K562 (cell line): ENCODE measurements at regions not wholly inside any gene's neighbourhood (a gene's known extent, or its start where the extent isn't known, plus 50 kb on each side); places are given as distances from the start of the nearest gene placed in this dataset.

Source experiments
- ATAC-seq: fragments of 200-7000 bp; cut with Tn5 transposase; 3 replicates; pipeline ENCODE4 v1.9.1; 2020; ENCODE audit warnings: moderate library complexity
- BruUV-seq: library from RNA; stranded (reverse); fragments of 400-500 nt; replicated peaks from 2 replicates; lab custom pipeline; 2021; lab: Mats Ljungman, UMichigan
- CTCF ChIA-PET: fragments of 300-600 bp; formaldehyde crosslinking; extraction: SDS; loops from one replicate; lab custom pipeline; 2021; ENCODE audit warnings: low intra/inter-chr PET ratio; lab: Yijun Ruan, JAX
- POLR2A ChIA-PET: fragments of 300-600, 350-650 bp; sonication (Branson Sonifier 250); formaldehyde crosslinking; extraction: SDS; loops from one replicate; lab custom pipeline; 2021; ENCODE audit warnings: antibody characterized with exemption, inconsistent platforms; lab: Yijun Ruan, JAX
- DNase-seq, 4 experiments: peaks; one replicate each; pipeline versions ENCODE4 v3.0.0 to v3.0.0-alpha.2; 2011 to 2018; ENCODE audit warnings: low spot score in 3 of 4, mixed read lengths in 3 of 4; ENCODE audit errors: extremely low read depth in 1 of 4
- FAIRE-seq: peaks from 2 replicates; lab custom pipeline; 2011; peaks lifted over from hg19 to GRCh38; lab: Jason Lieb, UNC
- H2AFZ ChIP-seq: 2 replicates; pipeline ENCODE4 v1.6.0; 2011; ENCODE audit warnings: low read depth, low read length, control low read depth, inconsistent platforms
- H3K27ac ChIP-seq: fragments of 200-600 bp; 3 replicates; pipeline ENCODE4 v1.8.0; 2011; ENCODE audit warnings: low read depth, mild to moderate bottlenecking, control low read depth, inconsistent platforms, low read length, moderate library complexity, mixed read lengths; ENCODE audit errors: extremely low read depth
- H3K27me3 ChIP-seq, 2 experiments: fragments of 300-600 bp in 1 of 2; 2 replicates in 1 of 2; 3 replicates in 1 of 2; pipeline versions ENCODE4 v1.6.0 to v1.8.0; 2011; ENCODE audit warnings: inconsistent platforms in 2 of 2, low read length in 2 of 2, mild to moderate bottlenecking in 1 of 2, mixed read lengths in 1 of 2, moderate library complexity in 1 of 2; ENCODE audit not compliant: control insufficient read depth in 2 of 2, insufficient read depth in 2 of 2
- H3K36me3 ChIP-seq: fragments of 300-600 bp; 3 replicates; pipeline ENCODE4 v1.8.0; 2011; ENCODE audit warnings: mild to moderate bottlenecking, low read length, inconsistent platforms; ENCODE audit not compliant: control insufficient read depth, insufficient read depth
- H3K4me1 ChIP-seq, 2 experiments: fragments of 200-600 bp in 1 of 2; replicated peaks in 1 of 2; 2 replicates in 1 of 2; 3 replicates in 1 of 2; pipeline versions ENCODE4 v1.5.1 to v1.8.0; 2011; ENCODE audit warnings: inconsistent platforms in 2 of 2, low read length in 2 of 2, mild to moderate bottlenecking in 1 of 2, mixed read lengths in 1 of 2, moderate library complexity in 1 of 2; ENCODE audit not compliant: control insufficient read depth in 2 of 2, insufficient read depth in 2 of 2
- H3K4me2 ChIP-seq: 2 replicates; pipeline ENCODE4 v1.6.1; 2011; ENCODE audit warnings: low read length, control low read depth, inconsistent platforms, mixed read lengths; ENCODE audit not compliant: insufficient read depth
- H3K4me3 ChIP-seq: fragments of 200-600 bp; sonication (generic), shearing (Covaris generic); 2 replicates; pipeline ENCODE4 v1.5.1; 2016; ENCODE audit warnings: control low read depth, inconsistent platforms
- H3K79me2 ChIP-seq: fragments of 200-600 bp; 3 replicates; pipeline ENCODE4 v1.8.0; 2011; ENCODE audit warnings: low read length, inconsistent platforms; ENCODE audit not compliant: control insufficient read depth, insufficient read depth
- H3K9ac ChIP-seq, 2 experiments: 2 replicates each; pipeline versions ENCODE4 v1.6.0 to v1.6.1; 2011; ENCODE audit warnings: low read depth in 2 of 2, low read length in 2 of 2, control low read depth in 1 of 2, inconsistent platforms in 1 of 2, mild to moderate bottlenecking in 1 of 2, mixed read lengths in 1 of 2; ENCODE audit not compliant: insufficient read depth in 1 of 2
- H3K9me1 ChIP-seq: one replicate; pipeline ENCODE4 v1.6.0; 2011; ENCODE audit warnings: inconsistent platforms, mild to moderate bottlenecking, low read length, moderate library complexity; ENCODE audit not compliant: control insufficient read depth, insufficient read depth
- H3K9me3 ChIP-seq: replicated peaks from 2 replicates; pipeline ENCODE4 v1.5.1; 2011; ENCODE audit warnings: low read depth, low read length, inconsistent platforms; ENCODE audit not compliant: control insufficient read depth, insufficient read depth
- H4K20me1 ChIP-seq: replicated peaks from 2 replicates; pipeline ENCODE4 v1.6.1; 2011; ENCODE audit warnings: low read length, inconsistent platforms, mixed read lengths; ENCODE audit not compliant: control insufficient read depth, insufficient read depth
- CEBPB ChIP-seq: fragments of 450-650 bp; IDR thresholded peaks from 2 replicates; pipeline ENCODE4 v1.6.1; 2016; ENCODE audit warnings: missing genetic modification characterization, missing compliant biosample characterization
- ETV1 ChIP-seq: fragments of 450-650 bp; conservative IDR thresholded peaks from 2 replicates; pipeline ENCODE4 v1.6.1; 2016; ENCODE audit warnings: missing genetic modification characterization, control low read depth, low read depth, missing compliant biosample characterization
- ID3 ChIP-seq, 2 experiments: fragments of 250-450 bp in 1 of 2; fragments of 450-650 bp in 1 of 2; sonication (Bioruptor Pico) in 1 of 2; IDR thresholded peaks; 2 replicates each; pipeline versions ENCODE4 v1.6.1 to v1.8.0; 2016 to 2021; ENCODE audit warnings: mild to moderate bottlenecking in 2 of 2, moderate library complexity in 2 of 2, missing compliant biosample characterization in 1 of 2, missing genetic modification characterization in 1 of 2
- MAFF ChIP-seq: IDR thresholded peaks from 2 replicates; pipeline ENCODE4 v1.6.1; 2012; ENCODE audit warnings: low read length, improper control_type of control experiment
- MAFK ChIP-seq: IDR thresholded peaks from 2 replicates; pipeline ENCODE4 v1.6.1; 2011; ENCODE audit warnings: low read length, improper control_type of control experiment
- MYNN ChIP-seq, 2 experiments: sonication (generic); formaldehyde crosslinking in 1 of 2; IDR thresholded peaks; 2 replicates each; pipeline versions ENCODE4 v1.5.0 to v1.6.1; 2016 to 2020; ENCODE audit warnings: antibody characterized with exemption in 1 of 2, missing genetic modification reagents in 1 of 2
- RAD21 ChIP-seq, 2 experiments: fragments of 250-450 bp in 1 of 2; fragments of 450-650 bp in 1 of 2; sonication (Bioruptor Pico) in 1 of 2; formaldehyde crosslinking in 1 of 2; IDR thresholded peaks in 1 of 2; conservative IDR thresholded peaks in 1 of 2; 2 replicates each; pipeline versions ENCODE4 v1.4.0 to v1.8.0; 2020 to 2022; ENCODE audit warnings: mild to moderate bottlenecking in 2 of 2, moderate library complexity in 1 of 2
- TBP ChIP-seq: optimal IDR thresholded peaks from 2 replicates; pipeline ENCODE3; 2011; ENCODE audit warnings: low read depth, low read length, improper control_type of control experiment
- TSC22D4 ChIP-seq: fragments of 450-650 bp; IDR thresholded peaks from 2 replicates; pipeline ENCODE4 v1.6.1; 2016; ENCODE audit warnings: missing genetic modification characterization, missing biosample characterization, control low read depth
- ZFX ChIP-seq: sonication (generic); formaldehyde crosslinking; IDR thresholded peaks from 2 replicates; pipeline ENCODE4 v1.8.0; 2022; ENCODE audit warnings: mild to moderate bottlenecking, missing genetic modification reagents, moderate library complexity
- WGBS: fragments of 100-300 bp; shearing (Covaris generic); methylation state at CpG from one replicate; pipeline ENCODE4 v1.1.6; 2016; ENCODE audit warnings: low coverage, mixed read lengths; ENCODE audit not compliant: insufficient coverage; ENCODE audit errors: missing lambda C conversion rate; 5-methylcytosine and 5-hydroxymethylcytosine counted together
- in situ Hi-C: fragments of 300-500 bp; cut with MboI; formaldehyde crosslinking; loops from 4 replicates; pipeline ENCODE4 v1.15.0; 2018; ENCODE audit warnings: inconsistent platforms, mixed read lengths
- intact Hi-C: fragments of 100-400 bp; cut with micrococcal nuclease; formaldehyde crosslinking; loops from 2 replicates; pipeline ENCODE4 v1.14.2; 2022
- TF ChIP-seq, protein P1 (sequence below): fragments of 200-400 bp; formaldehyde crosslinking; IDR thresholded peaks from 2 replicates; pipeline ENCODE4 v1.6.1; 2017; ENCODE audit warnings: mild to moderate bottlenecking, low read depth, low read length, moderate library complexity

- TF ChIP-seq CEBPB (tag) (no peak), ETV1 (tag) (no peak), ID3 (CRISPR knock-in tag; IDR thresholded peaks at IDR 0.05) (no peak), ID3 (tag; IDR thresholded peaks at IDR 0.05) (no peak), TBP (no peak), ZFX (CRISPR knock-in tag) (no peak), RAD21 (CRISPR knock-in tag; conservative IDR thresholded peaks at IDR 0.05 in 1 of 2, IDR thresholded peaks at IDR 0.05 in 1 of 2) (no peak), MYNN (IDR thresholded peaks at IDR 0.05) (no peak), MYNN (CRISPR knock-in tag; IDR thresholded peaks at IDR 0.05) (no peak)
- TF ChIP-seq, protein P1, sequence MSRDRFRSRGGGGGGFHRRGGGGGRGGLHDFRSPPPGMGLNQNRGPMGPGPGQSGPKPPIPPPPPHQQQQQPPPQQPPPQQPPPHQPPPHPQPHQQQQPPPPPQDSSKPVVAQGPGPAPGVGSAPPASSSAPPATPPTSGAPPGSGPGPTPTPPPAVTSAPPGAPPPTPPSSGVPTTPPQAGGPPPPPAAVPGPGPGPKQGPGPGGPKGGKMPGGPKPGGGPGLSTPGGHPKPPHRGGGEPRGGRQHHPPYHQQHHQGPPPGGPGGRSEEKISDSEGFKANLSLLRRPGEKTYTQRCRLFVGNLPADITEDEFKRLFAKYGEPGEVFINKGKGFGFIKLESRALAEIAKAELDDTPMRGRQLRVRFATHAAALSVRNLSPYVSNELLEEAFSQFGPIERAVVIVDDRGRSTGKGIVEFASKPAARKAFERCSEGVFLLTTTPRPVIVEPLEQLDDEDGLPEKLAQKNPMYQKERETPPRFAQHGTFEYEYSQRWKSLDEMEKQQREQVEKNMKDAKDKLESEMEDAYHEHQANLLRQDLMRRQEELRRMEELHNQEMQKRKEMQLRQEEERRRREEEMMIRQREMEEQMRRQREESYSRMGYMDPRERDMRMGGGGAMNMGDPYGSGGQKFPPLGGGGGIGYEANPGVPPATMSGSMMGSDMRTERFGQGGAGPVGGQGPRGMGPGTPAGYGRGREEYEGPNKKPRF = no peak
Measured at GRCh38 chr4:45408996-45409395, 682.6 kb upstream of the GNPDA2 start (continued).

GRCh38 chr4:45399116-45399515, 672.8 kb upstream of the GNPDA2 start:
- FAIRE-seq = no peak
- DNase-seq = no peak
- 0% methylated on average over 3 of the region's 3 CpGs for WGBS
- in situ Hi-C loops = no loop called here
- Histone ChIP-seq H3K4me3 (no peak overlapping the region), H3K27ac (no peak overlapping the region), H3K36me3 (no peaks in the 10 kb centered on the region), H3K4me1 (no peaks in the 10 kb centered on the region), H3K79me2 (no peaks in the 10 kb centered on the region), H2AFZ (no peak overlapping the region), H4K20me1 (no peaks in the 10 kb centered on the region), H3K4me2 (no peak overlapping the region), H3K9ac (no peak overlapping the region)
- BruUV-seq = no TSS peak
- ChIA-PET CTCF (no interaction called here), POLR2A (no interaction called here)
- no peak for ATAC-seq
- TF ChIP-seq TSC22D4 (tag) = no peak
- peak; percentile 48; the same call in 1 of the 2 replicates for TF ChIP-seq MAFF
- TF ChIP-seq MAFK = peak; percentile 39; the same call in 1 of the 2 replicates
- TF ChIP-seq, all 486 proteins: peak for 2
- Histone ChIP-seq H3K27me3 (no peaks in the 10 kb centered on the region), H3K9me1 (no peaks in the 10 kb centered on the region), H3K9me3 (no peaks in the 10 kb centered on the region; the same call in 1 of the 2 replicates)
- intact Hi-C loops = no loop called here
